ENCODE measurements at regions not wholly inside any gene's neighbourhood (a gene's known extent, or its start where the extent isn't known, plus 50 kb on each side); places are given as distances from the start of the nearest gene placed in this dataset.

- TF ChIP-seq YY1 (IDR thresholded peaks at IDR 0.05): no peak
- no peak for TF ChIP-seq TAF1 (conservative IDR thresholded peaks at IDR 0.05)
- TF ChIP-seq CTCF (IDR thresholded peaks at IDR 0.05; ENCODE audit: low read depth, low read length, missing input control): no peak
- no peak for TF ChIP-seq NR2F2 (IDR thresholded peaks at IDR 0.05)
- TF ChIP-seq EGR1 (IDR thresholded peaks at IDR 0.05; ENCODE audit: low read depth in 2 of 2): no peak
- peak; percentile 30 for TF ChIP-seq SP1 (IDR thresholded peaks at IDR 0.05)
- no peak for TF ChIP-seq FOXA2 (IDR thresholded peaks at IDR 0.05)
- no peak for TF ChIP-seq RAD21 (IDR thresholded peaks at IDR 0.05)
- TF ChIP-seq MAX (IDR thresholded peaks at IDR 0.05): no peak
- no peak for TF ChIP-seq ATF3 (IDR thresholded peaks at IDR 0.05)
- TF ChIP-seq REST (IDR thresholded peaks at IDR 0.05): no peak
- TF ChIP-seq RXRA (IDR thresholded peaks at IDR 0.05): no peak
Measured at GRCh38 chr5:41617843-41618515, 107.6 kb upstream of the PLCXD3 start.

Data from liver (tissue), 3 donors.